Prostate gland (tissue), 2 donors: ENCODE measurements at regions not wholly inside any gene's neighbourhood (a gene's known extent, or its start where the extent isn't known, plus 50 kb on each side); places are given as distances from the start of the nearest gene placed in this dataset.

Source experiments
- DNase-seq: peaks from one replicate; pipeline ENCODE4 v3.0.0-alpha.2; 2019; ENCODE audit warnings: low spot score
- H3K27ac ChIP-seq, 2 donors: fragments of 200-600 bp; sonication (generic); 2 replicates each; pipeline ENCODE4 v1.5.1; 2017 to 2019
- H3K27me3 ChIP-seq: fragments of 200-600 bp; sonication (generic); replicated peaks from 2 replicates; pipeline ENCODE4 v1.5.1; 2019; ENCODE audit not compliant: insufficient read depth
- H3K36me3 ChIP-seq, 2 donors: fragments of 200-600 bp; sonication (generic); 1 replicate in 1 of 2; 2 replicates in 1 of 2; pipeline versions ENCODE4 v1.5.1 to v1.8.1; 2017 to 2019
- H3K4me1 ChIP-seq: fragments of 200-600 bp; sonication (generic); replicated peaks from 2 replicates; pipeline ENCODE4 v1.5.1; 2019
- H3K4me3 ChIP-seq, 2 donors: fragments of 200-600 bp; sonication (generic); 2 replicates each; pipeline ENCODE4 v1.5.1; 2017 to 2019
- H3K9me3 ChIP-seq: fragments of 200-600 bp; sonication (generic); 2 replicates; pipeline ENCODE4 v1.5.1; 2017
- CTCF ChIP-seq, 4 experiments: fragments of 200-600 bp in 2 of 4; fragments of 450-650 bp in 2 of 4; sonication (generic) in 2 of 4; IDR thresholded peaks; 1 replicate in 3 of 4; 2 replicates in 1 of 4; pipeline ENCODE4 v1.5.1; 2016 to 2019; ENCODE audit warnings: antibody characterized with exemption in 4 of 4, mild to moderate bottlenecking in 2 of 4, moderate library complexity in 2 of 4
- POLR2A ChIP-seq: fragments of 450-650 bp; IDR thresholded peaks from one replicate; pipeline ENCODE4 v1.6.1; 2016; ENCODE audit warnings: antibody characterized with exemption, mild to moderate bottlenecking
- POLR2AphosphoS5 ChIP-seq: sonication (generic); formaldehyde crosslinking; IDR thresholded peaks from one replicate; pipeline ENCODE4 v1.6.1; 2017; ENCODE audit warnings: antibody characterized with exemption
- WGBS: methylation state at CpG from one replicate; pipeline ENCODE4 v1.1.5; 2018; 5-methylcytosine and 5-hydroxymethylcytosine counted together
- intact Hi-C: fragments of 100-400 bp; cut with DNase I; formaldehyde crosslinking; loops from one replicate; pipeline ENCODE4 v1.14.2; 2022

- H3K9me3 ChIP-seq, result no peaks in the 10 kb centered on the region
- no peaks in the 10 kb centered on the region for H3K4me1 ChIP-seq
- WGBS, result 80% methylated on average over 1 of the region's 1 CpG
- no peaks in the 10 kb centered on the region for H3K36me3 ChIP-seq
- no peak overlapping the region for H3K27ac ChIP-seq
- H3K4me3 ChIP-seq, result no peak overlapping the region
- H3K27me3 ChIP-seq, result no peaks in the 10 kb centered on the region
- no peak for DNase-seq
- TF ChIP-seq CTCF (IDR thresholded peaks at IDR 0.05) (no peak), POLR2AphosphoS5 (no peak), POLR2A (no peak)
- intact Hi-C loops, result no loop called here
Observed at GRCh38 chr12:16920451-16920850, 314.5 kb upstream of the LMO3 start.

GRCh38 chr12:16919551-16919950 is 313.6 kb upstream of the LMO3 start:
- Histone ChIP-seq H3K4me1 (no peaks in the 10 kb centered on the region), H3K4me3 (no peak overlapping the region), H3K9me3 (no peaks in the 10 kb centered on the region), H3K27me3 (no peaks in the 10 kb centered on the region), H3K36me3 (no peaks in the 10 kb centered on the region), H3K27ac (no peak overlapping the region)
- DNase-seq, result no peak
- TF ChIP-seq CTCF (IDR thresholded peaks at IDR 0.05) (no peak), POLR2A (no peak)
- intact Hi-C loops, result no loop called here

- H3K4me3 ChIP-seq, result no peak overlapping the region
- no peak overlapping the region for H3K27ac ChIP-seq
- no peaks in the 10 kb centered on the region for H3K9me3 ChIP-seq
- TF ChIP-seq POLR2AphosphoS5 (no peak), POLR2A (no peak), CTCF (IDR thresholded peaks at IDR 0.05) (no peak)
- intact Hi-C loops, result no loop called here
- no peak for DNase-seq
- H3K27me3 ChIP-seq, result no peaks in the 10 kb centered on the region
- H3K4me1 ChIP-seq, result no peaks in the 10 kb centered on the region
- 87% methylated on average over 1 of the region's 1 CpG for WGBS
- no peaks in the 10 kb centered on the region for H3K36me3 ChIP-seq
Observed at GRCh38 chr12:16914853-16915252, 308.9 kb upstream of the LMO3 start.

- intact Hi-C loops, result no loop called here
- no peak for TF ChIP-seq POLR2A
- no peak for TF ChIP-seq CTCF (IDR thresholded peaks at IDR 0.05)
- TF ChIP-seq POLR2AphosphoS5, result no peak
- WGBS, result 95% methylated on average over 1 of the region's 1 CpG
Observed at GRCh38 chr12:16913832-16914490, 308.0 kb upstream of the LMO3 start.

GRCh38 chr12:16901946-16902345 is 296.0 kb upstream of the LMO3 start:
- Histone ChIP-seq H3K4me1 (no peaks in the 10 kb centered on the region), H3K27ac (no peak overlapping the region), H3K9me3 (no peaks in the 10 kb centered on the region), H3K27me3 (no peaks in the 10 kb centered on the region), H3K36me3 (no peaks in the 10 kb centered on the region), H3K4me3 (no peak overlapping the region)
- 83% methylated on average over 3 of the region's 3 CpGs for whole genome bisulfite sequencing
- intact Hi-C loops, result no loop called here
- no peak for DNase-seq
- TF ChIP-seq CTCF (IDR thresholded peaks at IDR 0.05), result no peak
- TF ChIP-seq POLR2A, result no peak

More at GRCh38 chr12:16913832-16914490, 308.0 kb upstream of the LMO3 start:
- H3K27me3 ChIP-seq, result no peaks in the 10 kb centered on the region
- H3K9me3 ChIP-seq, result no peaks in the 10 kb centered on the region
- H3K36me3 ChIP-seq, result no peaks in the 10 kb centered on the region
- H3K4me1 ChIP-seq, result no peaks in the 10 kb centered on the region
- no peak overlapping the region for H3K4me3 ChIP-seq
- no peak overlapping the region for H3K27ac ChIP-seq
- no peak for DNase-seq
